Gastroesophageal sphincter (tissue), 4 donors: ENCODE measurements at regions not wholly inside any gene's neighbourhood (a gene's known extent, or its start where the extent isn't known, plus 50 kb on each side); places are given as distances from the start of the nearest gene placed in this dataset.

Experiments
- ATAC-seq: fragments of 150-250 bp; one replicate; pipeline ENCODE4 v1.9.1; 2016; ENCODE audit warnings: mild to moderate bottlenecking, moderate library complexity
- H3K27ac ChIP-seq, 4 donors: fragments of 200-600 bp; sonication (generic) in 3 of 4; 1 replicate in 3 of 4; 2 replicates in 1 of 4; pipeline ENCODE4 v1.5.1; 2016 to 2019
- H3K27me3 ChIP-seq: fragments of 200-600 bp; sonication (generic); one replicate; pipeline ENCODE4 v1.5.1; 2019
- H3K36me3 ChIP-seq, 2 donors: fragments of 200-600 bp; sonication (generic); one replicate each; pipeline ENCODE4 v1.5.1; 2019; ENCODE audit warnings: control low read depth in 1 of 2
- H3K4me1 ChIP-seq, 3 donors: fragments of 200-600 bp; sonication (generic); 1 replicate in 2 of 3; 2 replicates in 1 of 3; pipeline ENCODE4 v1.5.1; 2016 to 2019; ENCODE audit warnings: control low read depth in 2 of 3
- H3K4me3 ChIP-seq, 2 donors: fragments of 200-600 bp; sonication (generic); one replicate each; pipeline ENCODE4 v1.5.1; 2019; ENCODE audit warnings: mild to moderate bottlenecking in 1 of 2, moderate library complexity in 1 of 2
- H3K9me3 ChIP-seq, 3 donors: fragments of 200-600 bp; sonication (generic); one replicate each; pipeline ENCODE4 v1.5.1; 2017 to 2019; ENCODE audit warnings: control low read depth in 2 of 3
- CTCF ChIP-seq, 4 experiments: fragments of 200-600 bp in 2 of 4; fragments of 450-650 bp in 2 of 4; sonication (generic) in 1 of 4; IDR thresholded peaks; one replicate each; pipeline ENCODE4 v1.5.1; 2017 to 2019; ENCODE audit warnings: antibody characterized with exemption in 4 of 4, mild to moderate bottlenecking in 2 of 4, moderate library complexity in 2 of 4
- EP300 ChIP-seq: sonication (generic); formaldehyde crosslinking; IDR thresholded peaks from one replicate; pipeline ENCODE4 v1.6.1; 2017; ENCODE audit warnings: antibody characterized with exemption, mild to moderate bottlenecking
- POLR2A ChIP-seq, 2 donors: fragments of 450-650 bp; IDR thresholded peaks; one replicate each; pipeline ENCODE4 v1.6.1; 2017; ENCODE audit warnings: antibody characterized with exemption in 2 of 2, mild to moderate bottlenecking in 2 of 2, moderate library complexity in 1 of 2
- POLR2AphosphoS5 ChIP-seq: sonication (generic); formaldehyde crosslinking; IDR thresholded peaks from one replicate; pipeline ENCODE4 v1.6.1; 2017; ENCODE audit warnings: antibody characterized with exemption
- WGBS, 2 donors: methylation state at CpG; one replicate each; pipeline ENCODE4 v1.1.5; 2018; ENCODE audit warnings: low coverage in 1 of 2; 5-methylcytosine and 5-hydroxymethylcytosine counted together

- no peaks in the 10 kb centered on the region for H3K27me3 ChIP-seq
- 89 to 94% methylated on average over 4 of the region's 4 CpGs for WGBS, 2 donors
Measured at GRCh38 chr20:48420176-48420575, 407.6 kb downstream of the PREX1 start.

GRCh38 chr20:48419173-48419572, 408.6 kb downstream of the PREX1 start:
- no peaks in the 10 kb centered on the region for H3K36me3 ChIP-seq
- no peak overlapping the region for H3K27ac ChIP-seq
- TF ChIP-seq POLR2A (IDR thresholded peaks at IDR 0.05) (no peak), POLR2AphosphoS5 (no peak), EP300 (no peak), CTCF (IDR thresholded peaks at IDR 0.05) (no peak)
- no peaks in the 10 kb centered on the region for H3K9me3 ChIP-seq
- no peak for ATAC-seq
- no peaks in the 10 kb centered on the region for H3K4me1 ChIP-seq
- WGBS, 2 donors: 86 to 100% methylated on average over 1 to 4 of the region's 4 CpGs
- H3K4me3 ChIP-seq: no peak overlapping the region
- no peaks in the 10 kb centered on the region for H3K27me3 ChIP-seq

More at GRCh38 chr20:48420176-48420575, 407.6 kb downstream of the PREX1 start:
- H3K27ac ChIP-seq: no peak overlapping the region
- H3K9me3 ChIP-seq: no peaks in the 10 kb centered on the region
- H3K36me3 ChIP-seq: no peaks in the 10 kb centered on the region
- ATAC-seq: no peak
- no peaks in the 10 kb centered on the region for H3K4me1 ChIP-seq
- TF ChIP-seq EP300 (no peak), CTCF (IDR thresholded peaks at IDR 0.05) (no peak), POLR2AphosphoS5 (no peak), POLR2A (IDR thresholded peaks at IDR 0.05) (no peak)
- H3K4me3 ChIP-seq: no peak overlapping the region

GRCh38 chr20:48416002-48416401, 411.8 kb downstream of the PREX1 start:
- H3K9me3 ChIP-seq: no peaks in the 10 kb centered on the region
- no peak for ATAC-seq
- H3K4me3 ChIP-seq: no peak overlapping the region
- no peaks in the 10 kb centered on the region for H3K4me1 ChIP-seq
- 70 to 85% methylated on average over 5 of the region's 5 CpGs for WGBS, 2 donors
- TF ChIP-seq POLR2AphosphoS5: no peak
- no peak for TF ChIP-seq EP300
- no peaks in the 10 kb centered on the region for H3K36me3 ChIP-seq
- no peaks in the 10 kb centered on the region for H3K27me3 ChIP-seq
- no peak overlapping the region for H3K27ac ChIP-seq

GRCh38 chr20:48414786-48415185, 413.0 kb downstream of the PREX1 start:
- no peaks in the 10 kb centered on the region for H3K9me3 ChIP-seq
- H3K27me3 ChIP-seq: no peaks in the 10 kb centered on the region
- H3K4me1 ChIP-seq: no peaks in the 10 kb centered on the region
- ATAC-seq: no peak
- TF ChIP-seq POLR2A (IDR thresholded peaks at IDR 0.05): no peak
- TF ChIP-seq POLR2AphosphoS5: no peak
- TF ChIP-seq CTCF (IDR thresholded peaks at IDR 0.05): no peak
- TF ChIP-seq EP300: no peak
- WGBS, 2 donors: 67% methylated on average over 1 of the region's 1 CpG; no CpG with 5 or more reads in 1 of the 2 donors
- no peaks in the 10 kb centered on the region for H3K36me3 ChIP-seq
- no peak overlapping the region for H3K4me3 ChIP-seq
- H3K27ac ChIP-seq: no peak overlapping the region

GRCh38 chr20:48411919-48412522, 415.8 kb downstream of the PREX1 start:
- no peaks in the 10 kb centered on the region for H3K4me1 ChIP-seq

More at GRCh38 chr20:48411919-48412522, 415.8 kb downstream of the PREX1 start:
- no peak overlapping the region for H3K27ac ChIP-seq
- no peaks in the 10 kb centered on the region for H3K27me3 ChIP-seq
- no peaks in the 10 kb centered on the region for H3K9me3 ChIP-seq
- no peak for ATAC-seq
- H3K4me3 ChIP-seq: no peak overlapping the region
- no peaks in the 10 kb centered on the region for H3K36me3 ChIP-seq
- 73 to 94% methylated on average over 5 of the region's 6 CpGs for WGBS, 2 donors
- TF ChIP-seq EP300: no peak
- no peak for TF ChIP-seq CTCF (IDR thresholded peaks at IDR 0.05)
- TF ChIP-seq POLR2A (IDR thresholded peaks at IDR 0.05): no peak
- no peak for TF ChIP-seq POLR2AphosphoS5
